ENCODE measurements at regions not wholly inside any gene's neighbourhood (a gene's known extent, or its start where the extent isn't known, plus 50 kb on each side); places are given as distances from the start of the nearest gene placed in this dataset.

- TF ChIP-seq CTCF (IDR thresholded peaks at IDR 0.05) (no peak), POLR2A (IDR thresholded peaks at IDR 0.05) (no peak)
Observed at GRCh38 chr13:22936228-22936627, 244.6 kb upstream of the SGCG start.

Data from lower leg skin (tissue), 3 donors.